ENCODE measurements at regions not wholly inside any gene's neighbourhood (a gene's known extent, or its start where the extent isn't known, plus 50 kb on each side); places are given as distances from the start of the nearest gene placed in this dataset.

DNA sequence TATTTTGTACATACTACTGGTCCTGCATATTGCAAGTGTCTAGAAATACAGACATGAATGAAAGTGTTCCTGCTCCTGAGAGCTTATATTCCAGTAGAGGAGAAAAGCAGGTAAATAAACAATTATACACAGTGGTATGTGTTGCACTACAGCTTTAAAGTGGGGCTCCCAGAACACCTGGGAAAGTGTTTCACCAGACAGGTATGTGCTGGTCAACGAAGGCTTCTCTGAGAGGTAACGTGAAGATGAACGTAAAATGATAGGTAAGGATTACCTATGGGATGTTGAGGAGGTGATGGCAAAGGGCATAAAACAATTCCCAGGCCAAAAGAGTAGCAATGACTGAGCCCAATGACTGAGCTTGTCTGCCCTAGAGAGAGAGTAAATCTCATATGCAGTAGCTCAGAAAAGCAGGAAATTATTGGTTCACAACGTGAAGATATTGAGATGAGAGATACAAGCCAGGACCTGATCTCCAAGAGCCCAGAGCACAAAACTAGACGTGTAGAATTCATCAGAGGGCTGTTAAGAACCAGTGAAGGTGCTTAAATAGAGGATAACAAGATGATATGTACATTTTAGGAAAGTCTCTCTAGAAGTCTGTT lies 459.1 kb upstream of the BCHE start:
- no peaks in the 10 kb centered on the region for H3K4me1 ChIP-seq
- no peaks in the 10 kb centered on the region for H3K27me3 ChIP-seq
- intact Hi-C loops (cut with DNase I) = no loop called here
- no peak overlapping the region for H3K27ac ChIP-seq
- no peaks in the 10 kb centered on the region for H3K9me3 ChIP-seq
- DNase-seq = no peak
- no peaks in the 10 kb centered on the region for H3K36me3 ChIP-seq
- no peak overlapping the region for H3K4me3 ChIP-seq
- no peak overlapping the region for H3K9ac ChIP-seq (ENCODE audit: low read depth in 2 of 2, low read length in 2 of 2)
- TF ChIP-seq, protein P1, sequence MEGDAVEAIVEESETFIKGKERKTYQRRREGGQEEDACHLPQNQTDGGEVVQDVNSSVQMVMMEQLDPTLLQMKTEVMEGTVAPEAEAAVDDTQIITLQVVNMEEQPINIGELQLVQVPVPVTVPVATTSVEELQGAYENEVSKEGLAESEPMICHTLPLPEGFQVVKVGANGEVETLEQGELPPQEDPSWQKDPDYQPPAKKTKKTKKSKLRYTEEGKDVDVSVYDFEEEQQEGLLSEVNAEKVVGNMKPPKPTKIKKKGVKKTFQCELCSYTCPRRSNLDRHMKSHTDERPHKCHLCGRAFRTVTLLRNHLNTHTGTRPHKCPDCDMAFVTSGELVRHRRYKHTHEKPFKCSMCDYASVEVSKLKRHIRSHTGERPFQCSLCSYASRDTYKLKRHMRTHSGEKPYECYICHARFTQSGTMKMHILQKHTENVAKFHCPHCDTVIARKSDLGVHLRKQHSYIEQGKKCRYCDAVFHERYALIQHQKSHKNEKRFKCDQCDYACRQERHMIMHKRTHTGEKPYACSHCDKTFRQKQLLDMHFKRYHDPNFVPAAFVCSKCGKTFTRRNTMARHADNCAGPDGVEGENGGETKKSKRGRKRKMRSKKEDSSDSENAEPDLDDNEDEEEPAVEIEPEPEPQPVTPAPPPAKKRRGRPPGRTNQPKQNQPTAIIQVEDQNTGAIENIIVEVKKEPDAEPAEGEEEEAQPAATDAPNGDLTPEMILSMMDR (IDR thresholded peaks at IDR 0.05) = no peak

DNA sequence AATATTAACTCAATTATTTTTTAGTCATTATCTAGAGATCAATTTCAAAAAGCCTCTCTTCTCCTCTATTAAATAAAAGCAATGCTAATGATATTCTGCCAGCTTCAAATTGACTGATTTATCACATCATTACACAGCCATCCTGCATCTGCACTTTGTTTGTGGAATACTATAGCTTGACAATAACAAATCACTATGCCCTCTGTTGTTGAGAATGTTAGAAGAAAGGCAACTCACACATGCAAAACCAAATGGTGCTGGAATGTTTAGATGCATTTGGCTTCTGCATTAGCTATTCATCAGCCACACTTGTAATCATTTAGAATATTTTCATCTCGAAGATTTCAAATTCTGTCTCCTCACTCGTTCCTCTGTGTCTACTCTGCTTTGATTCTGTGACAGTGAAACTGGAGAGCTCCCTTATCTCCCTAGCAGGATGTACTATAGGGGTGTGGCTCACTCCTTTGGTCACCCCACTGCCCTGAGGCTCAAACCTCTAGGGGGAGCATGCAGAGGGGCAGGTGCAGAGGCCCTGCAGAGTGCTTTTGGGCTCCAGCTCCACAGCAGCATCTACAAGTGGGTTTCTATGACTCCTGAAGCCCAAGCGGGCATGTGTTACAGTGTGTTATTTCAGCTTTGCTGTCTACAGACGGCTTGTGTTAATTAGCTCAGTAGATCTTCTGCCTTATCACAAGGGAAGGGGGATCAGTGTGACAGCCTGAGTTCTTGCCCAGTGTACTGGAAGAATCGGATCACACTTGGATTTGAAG lies 454.1 kb upstream of the BCHE start:
- H3K9me3 ChIP-seq = no peaks in the 10 kb centered on the region
- intact Hi-C loops (cut with DNase I) = no loop called here
- H3K27ac ChIP-seq = no peak overlapping the region
- no peak for DNase-seq
- no peak overlapping the region for H3K4me3 ChIP-seq
- TF ChIP-seq, protein P1 (IDR thresholded peaks at IDR 0.05) = no peak
- no peaks in the 10 kb centered on the region for H3K36me3 ChIP-seq
- H3K9ac ChIP-seq (ENCODE audit: low read depth in 2 of 2, low read length in 2 of 2) = no peak overlapping the region
- no peaks in the 10 kb centered on the region for H3K27me3 ChIP-seq
- H3K4me1 ChIP-seq = no peaks in the 10 kb centered on the region

DNA sequence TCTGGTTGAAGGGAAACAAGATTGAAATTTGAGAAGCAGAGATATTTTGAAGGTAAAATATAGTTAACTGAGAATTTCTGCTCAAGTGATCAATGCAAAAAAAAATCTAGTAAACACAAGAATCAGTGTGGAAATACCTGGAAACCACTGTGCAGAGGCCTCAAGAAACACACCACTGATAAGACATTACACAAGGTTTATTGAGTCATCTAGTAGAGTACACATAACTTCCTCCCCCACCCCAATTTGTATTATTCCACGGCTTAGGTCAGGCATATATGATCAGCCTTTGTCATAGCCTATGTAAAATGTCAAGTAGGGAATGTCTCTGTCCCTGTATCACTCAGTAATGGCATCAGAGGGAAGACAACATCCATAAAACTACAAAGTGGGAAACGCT lies 447.8 kb upstream of the BCHE start:
- Histone ChIP-seq H3K9ac (ENCODE audit: low read depth in 2 of 2, low read length in 2 of 2) (no peak overlapping the region), H3K4me3 (no peak overlapping the region), H3K9me3 (no peaks in the 10 kb centered on the region), H3K27me3 (no peaks in the 10 kb centered on the region), H3K27ac (no peak overlapping the region), H3K4me1 (no peaks in the 10 kb centered on the region), H3K36me3 (no peaks in the 10 kb centered on the region)
- TF ChIP-seq, protein P1 (IDR thresholded peaks at IDR 0.05) = no peak
- intact Hi-C loops (cut with DNase I) = no loop called here
- DNase-seq = no peak

DNA sequence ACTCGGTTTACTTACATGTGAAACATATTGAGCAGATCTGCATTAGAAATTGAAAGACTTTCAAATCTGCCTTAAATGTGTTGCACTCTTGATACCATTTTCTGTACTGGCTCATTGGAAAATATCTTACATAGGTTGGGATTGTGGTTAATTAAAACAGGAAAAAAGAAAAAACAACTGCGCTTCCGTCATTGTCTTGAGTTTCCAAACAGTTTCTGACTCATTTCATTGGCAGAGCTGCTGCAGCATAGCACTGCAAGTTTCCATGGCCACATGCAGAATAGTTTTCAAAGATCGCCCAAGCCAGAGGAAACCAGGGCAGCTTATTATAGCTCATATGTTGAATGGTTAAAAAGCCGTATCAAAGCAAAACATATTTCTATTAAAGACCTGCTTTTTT lies 446.6 kb upstream of the BCHE start:
- Histone ChIP-seq H3K4me3 (no peak overlapping the region), H3K9me3 (no peaks in the 10 kb centered on the region), H3K27me3 (no peaks in the 10 kb centered on the region), H3K27ac (no peak overlapping the region), H3K9ac (ENCODE audit: low read depth in 2 of 2, low read length in 2 of 2) (no peak overlapping the region), H3K4me1 (no peaks in the 10 kb centered on the region), H3K36me3 (no peaks in the 10 kb centered on the region)
- no peak for DNase-seq
- intact Hi-C loops (cut with DNase I) = no loop called here
- TF ChIP-seq, protein P1 (IDR thresholded peaks at IDR 0.05) = no peak

DNA sequence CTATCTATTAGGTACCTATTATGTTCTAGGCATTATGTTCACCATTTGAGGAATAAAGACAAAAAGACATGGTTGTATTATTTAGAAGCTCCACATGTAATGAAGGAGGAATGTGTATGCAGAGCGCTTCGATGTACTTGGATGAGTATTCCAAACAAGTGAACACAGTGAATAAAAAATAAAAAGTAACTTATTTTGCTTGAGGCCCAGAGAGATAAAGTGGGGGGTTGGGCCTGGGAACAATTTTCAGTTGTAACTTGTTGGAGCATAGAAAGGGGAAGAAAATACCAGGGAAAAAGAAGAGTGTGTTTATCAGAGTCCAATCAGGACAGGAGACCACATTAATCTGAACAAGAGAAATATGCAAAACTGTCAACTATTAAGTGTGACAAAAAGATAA lies 445.7 kb upstream of the BCHE start:
- no peaks in the 10 kb centered on the region for H3K4me1 ChIP-seq
- no peaks in the 10 kb centered on the region for H3K27me3 ChIP-seq
- TF ChIP-seq, protein P1 (IDR thresholded peaks at IDR 0.05) = no peak
- H3K27ac ChIP-seq = no peak overlapping the region
- H3K9ac ChIP-seq (ENCODE audit: low read depth in 2 of 2, low read length in 2 of 2) = no peak overlapping the region
- H3K9me3 ChIP-seq = no peaks in the 10 kb centered on the region
- intact Hi-C loops (cut with DNase I) = no loop called here
- H3K4me3 ChIP-seq = no peak overlapping the region
- no peaks in the 10 kb centered on the region for H3K36me3 ChIP-seq
- DNase-seq = no peak
